Uterus (tissue), 3 donors: ENCODE measurements at regions not wholly inside any gene's neighbourhood (a gene's known extent, or its start where the extent isn't known, plus 50 kb on each side); places are given as distances from the start of the nearest gene placed in this dataset.

Experiments
- DNase-seq, 2 donors: peaks; one replicate each; pipeline ENCODE4 v3.0.0-alpha.2; 2019 to 2020
- H3K27ac ChIP-seq, 2 donors: fragments of 200-600 bp; sonication (generic); 1 replicate in 1 of 2; 2 replicates in 1 of 2; pipeline ENCODE4 v1.5.1; 2016 to 2018
- H3K27me3 ChIP-seq, 2 donors: fragments of 200-600 bp; sonication (generic); one replicate each; pipeline ENCODE4 v1.5.1; 2018 to 2019; ENCODE audit warnings: control low read depth in 1 of 2
- H3K36me3 ChIP-seq, 2 donors: fragments of 200-600 bp; sonication (generic); one replicate each; pipeline ENCODE4 v1.5.1; 2019; ENCODE audit warnings: control low read depth in 1 of 2
- H3K4me1 ChIP-seq, 2 donors: fragments of 200-600 bp; sonication (generic); one replicate each; pipeline ENCODE4 v1.5.1; 2018 to 2019; ENCODE audit warnings: control low read depth in 1 of 2
- H3K4me3 ChIP-seq, 2 donors: fragments of 200-600 bp; sonication (generic); 1 replicate in 1 of 2; 2 replicates in 1 of 2; pipeline ENCODE4 v1.5.1; 2018 to 2019; ENCODE audit warnings: mild to moderate bottlenecking in 1 of 2
- H3K9me3 ChIP-seq, 2 donors: fragments of 200-600 bp; sonication (generic); one replicate each; pipeline ENCODE4 v1.5.1; 2019; ENCODE audit warnings: control low read depth in 1 of 2
- CTCF ChIP-seq, 4 experiments: fragments of 200-600 bp in 2 of 4; fragments of 450-650 bp in 2 of 4; sonication (generic) in 2 of 4; IDR thresholded peaks; one replicate each; pipeline ENCODE4 v1.5.1; 2016 to 2019; ENCODE audit warnings: antibody characterized with exemption in 4 of 4, mild to moderate bottlenecking in 2 of 4, moderate library complexity in 1 of 4
- POLR2A ChIP-seq, 2 donors: fragments of 450-650 bp; IDR thresholded peaks; one replicate each; pipeline ENCODE4 v1.6.1; 2016; ENCODE audit warnings: antibody characterized with exemption in 2 of 2, mild to moderate bottlenecking in 1 of 2, moderate library complexity in 1 of 2
- intact Hi-C: fragments of 100-400 bp; cut with DNase I; formaldehyde crosslinking; loops from one replicate; pipeline ENCODE4 v1.15.1; 2023; ENCODE audit warnings: low total_unique reads
- donor health status: DM: yes; HTN: yes; CAD: no.

GRCh38 chr19:16015805-16016173, 60.5 kb upstream of the TPM4 start:
- intact Hi-C loops = no loop called here
- TF ChIP-seq POLR2A (IDR thresholded peaks at IDR 0.05) = no peak
- no peak for TF ChIP-seq CTCF (IDR thresholded peaks at IDR 0.05)
- Histone ChIP-seq H3K27me3 (no peaks in the 10 kb centered on the region), H3K27ac (no peak overlapping the region), H3K4me3 (no peak overlapping the region), H3K4me1 (no peaks in the 10 kb centered on the region), H3K36me3 (no peaks in the 10 kb centered on the region), H3K9me3 (no peaks in the 10 kb centered on the region)
- no peak for DNase-seq

- Histone ChIP-seq H3K36me3 (no peaks in the 10 kb centered on the region), H3K27ac (no peak overlapping the region), H3K4me3 (no peak overlapping the region), H3K4me1 (no peaks in the 10 kb centered on the region), H3K9me3 (no peaks in the 10 kb centered on the region), H3K27me3 (no peaks in the 10 kb centered on the region)
- no peak for DNase-seq
- TF ChIP-seq POLR2A (IDR thresholded peaks at IDR 0.05) = no peak
- no peak for TF ChIP-seq CTCF (IDR thresholded peaks at IDR 0.05)
- intact Hi-C loops = no loop called here
Observed at GRCh38 chr19:16016226-16017137, 59.8 kb upstream of the TPM4 start.

- H3K9me3 ChIP-seq = no peaks in the 10 kb centered on the region
- no peak for DNase-seq
- intact Hi-C loops = no loop called here
- H3K36me3 ChIP-seq = no peaks in the 10 kb centered on the region
- no peaks in the 10 kb centered on the region for H3K4me1 ChIP-seq
- H3K27me3 ChIP-seq = no peaks in the 10 kb centered on the region
- no peak overlapping the region for H3K27ac ChIP-seq
- TF ChIP-seq POLR2A (IDR thresholded peaks at IDR 0.05) (no peak), CTCF (IDR thresholded peaks at IDR 0.05) (no peak)
- no peak overlapping the region for H3K4me3 ChIP-seq
Observed at GRCh38 chr19:16017138-16017490, 59.2 kb upstream of the TPM4 start.

- intact Hi-C loops = no loop called here
- no peaks in the 10 kb centered on the region for H3K9me3 ChIP-seq
- no peak for DNase-seq
- H3K4me3 ChIP-seq = no peak overlapping the region
- no peak overlapping the region for H3K27ac ChIP-seq
- no peak for TF ChIP-seq CTCF (IDR thresholded peaks at IDR 0.05)
- no peak for TF ChIP-seq POLR2A (IDR thresholded peaks at IDR 0.05)
- no peaks in the 10 kb centered on the region for H3K4me1 ChIP-seq
- no peaks in the 10 kb centered on the region for H3K27me3 ChIP-seq
- no peaks in the 10 kb centered on the region for H3K36me3 ChIP-seq
Observed at GRCh38 chr19:16018106-16018755, 58.1 kb upstream of the TPM4 start.

- no peak for TF ChIP-seq CTCF (IDR thresholded peaks at IDR 0.05)
- Histone ChIP-seq H3K9me3 (no peaks in the 10 kb centered on the region), H3K4me1 (no peaks in the 10 kb centered on the region), H3K27ac (no peak overlapping the region), H3K4me3 (no peak overlapping the region), H3K36me3 (no peaks in the 10 kb centered on the region), H3K27me3 (no peaks in the 10 kb centered on the region)
- DNase-seq = no peak
- intact Hi-C loops = no loop called here
Observed at GRCh38 chr19:16018801-16019551, 57.3 kb upstream of the TPM4 start.
